Kidney capillary endothelial cell (primary cell): ENCODE measurements at regions not wholly inside any gene's neighbourhood (a gene's known extent, or its start where the extent isn't known, plus 50 kb on each side); places are given as distances from the start of the nearest gene placed in this dataset.

Source experiments
- DNase-seq: peaks from one replicate; pipeline ENCODE4 v3.0.0-alpha.2; 2018; ENCODE audit warnings: low spot score

GRCh38 chr2:239456940-239457339, 56.1 kb upstream of the HDAC4 start:
- DNase-seq = no peak

GRCh38 chr2:239455436-239456203, 54.8 kb upstream of the HDAC4 start:
- DNase-seq = no peak

- DNase-seq = no peak
Observed at GRCh38 chr2:239454507-239454906, 53.7 kb upstream of the HDAC4 start.
